IMR-90 (cell line): ENCODE measurements at regions not wholly inside any gene's neighbourhood (a gene's known extent, or its start where the extent isn't known, plus 50 kb on each side); places are given as distances from the start of the nearest gene placed in this dataset.

Experiments
- CEBPB ChIP-seq: IDR thresholded peaks from 2 replicates; pipeline ENCODE4 v1.6.1; 2012; ENCODE audit warnings: low read depth, low read length, improper control_type of control experiment
- CTCF ChIP-seq: conservative IDR thresholded peaks from 2 replicates; pipeline ENCODE4 v1.5.1; 2012; ENCODE audit warnings: mild to moderate bottlenecking, low read depth, low read length, improper control_type of control experiment

DNA sequence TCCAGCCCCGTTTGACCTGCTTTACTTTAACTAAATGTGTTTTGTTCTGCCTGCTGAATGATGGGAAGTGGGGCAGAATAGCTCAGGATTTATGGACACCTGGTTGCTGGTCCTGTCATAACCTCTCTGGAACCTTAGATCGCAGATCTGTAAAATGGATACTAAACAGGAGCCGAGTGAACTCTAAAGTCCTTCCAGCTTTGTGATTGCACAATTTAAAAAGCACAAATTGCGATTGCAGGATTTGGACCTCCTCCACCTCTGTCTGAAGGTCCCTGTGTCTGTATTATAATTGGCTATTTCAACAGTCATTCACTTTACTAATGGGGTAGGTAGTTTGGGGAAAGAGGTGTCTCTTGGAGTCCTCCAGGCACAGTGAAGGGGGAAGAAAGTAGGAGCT is 220.4 kb downstream of the LY86 start:
- TF ChIP-seq CEBPB (no peak), CTCF (no peak)
